WTC11 (cell line): ENCODE measurements at regions not wholly inside any gene's neighbourhood (a gene's known extent, or its start where the extent isn't known, plus 50 kb on each side); places are given as distances from the start of the nearest gene placed in this dataset.

Experiments
- ATAC-seq: fragments of 200-7000 bp; cut with Tn5 transposase; 2 replicates; pipeline ENCODE4 v1.10.0; 2021; ENCODE audit warnings: mild to moderate bottlenecking, moderate library complexity
- CTCF ChIA-PET: fragments of 300-600 bp; sonication (Branson Sonifier 250); formaldehyde crosslinking; loops from one replicate; lab custom pipeline; 2021; ENCODE audit warnings: antibody characterized with exemption; lab: Charles Lee
- POLR2A ChIA-PET: fragments of 350-600 bp; sonication (Branson Sonifier 250); formaldehyde crosslinking; loops from one replicate; lab custom pipeline; 2021; ENCODE audit warnings: antibody characterized with exemption; lab: Charles Lee
- DNase-seq: peaks from one replicate; pipeline ENCODE4 v3.0.0; 2021; ENCODE audit warnings: low spot score
- H3K27ac Mint-ChIP-seq: 2 replicates; pipeline ENCODE4 v1.8.0; 2021; ENCODE audit warnings: mixed read lengths
- H3K27me3 Mint-ChIP-seq: 2 replicates; pipeline ENCODE4 v1.8.0; 2021; ENCODE audit warnings: low read depth, mild to moderate bottlenecking, moderate library complexity, mixed read lengths
- H3K36me3 Mint-ChIP-seq: 2 replicates; pipeline ENCODE4 v1.8.0; 2021; ENCODE audit warnings: mixed read lengths
- H3K4me1 Mint-ChIP-seq: 2 replicates; pipeline ENCODE4 v1.8.0; 2022; ENCODE audit warnings: mixed read lengths
- H3K4me3 Mint-ChIP-seq: 2 replicates; pipeline ENCODE4 v1.8.0; 2021; ENCODE audit warnings: mild to moderate bottlenecking, moderate library complexity, mixed read lengths
- H3K9me3 Mint-ChIP-seq: 2 replicates; pipeline ENCODE4 v1.8.0; 2021; ENCODE audit warnings: mixed read lengths
- CDX4 ChIP-seq: fragments of 250-450 bp; sonication (Bioruptor Pico); IDR thresholded peaks from 2 replicates; pipeline ENCODE4 v1.9.0; 2021; ENCODE audit warnings: moderate library complexity, mild to moderate bottlenecking, inconsistent platforms, borderline replicate concordance
- EMX1 ChIP-seq: fragments of 250-450 bp; sonication (Bioruptor Pico); IDR thresholded peaks from 2 replicates; pipeline ENCODE4 v1.8.0; 2021; ENCODE audit warnings: mild to moderate bottlenecking
- ETV6 ChIP-seq: sonication (generic); formaldehyde crosslinking; IDR thresholded peaks from 2 replicates; pipeline ENCODE4 v1.8.1; 2022; ENCODE audit warnings: mild to moderate bottlenecking, missing genetic modification reagents
- IRF2 ChIP-seq: sonication (generic); formaldehyde crosslinking; IDR thresholded peaks from 2 replicates; pipeline ENCODE4 v1.8.0; 2022; ENCODE audit warnings: low read depth, missing genetic modification reagents, borderline replicate concordance
- NFE2L1 ChIP-seq: sonication (generic); formaldehyde crosslinking; IDR thresholded peaks from 2 replicates; pipeline ENCODE4 v1.8.1; 2023; ENCODE audit warnings: missing genetic modification reagents
- NFYB ChIP-seq: sonication (generic); formaldehyde crosslinking; conservative IDR thresholded peaks from 2 replicates; pipeline ENCODE4 v1.8.0; 2022; ENCODE audit warnings: low read depth, missing genetic modification reagents
- SOX15 ChIP-seq: fragments of 250-450 bp; sonication (Bioruptor Pico); IDR thresholded peaks from 2 replicates; pipeline ENCODE4 v1.9.0; 2021; ENCODE audit warnings: mild to moderate bottlenecking
- ZBTB43 ChIP-seq: sonication (generic); formaldehyde crosslinking; IDR thresholded peaks from 2 replicates; pipeline ENCODE4 v1.8.1; 2023; ENCODE audit warnings: mild to moderate bottlenecking, missing genetic modification reagents
- ZNF138 ChIP-seq: sonication (generic); formaldehyde crosslinking; conservative IDR thresholded peaks from 2 replicates; pipeline ENCODE4 v1.8.1; 2022; ENCODE audit warnings: mild to moderate bottlenecking, moderate library complexity, missing genetic modification reagents
- ZNF219 ChIP-seq: sonication (generic); formaldehyde crosslinking; IDR thresholded peaks from 2 replicates; pipeline ENCODE4 v1.8.0; 2023; ENCODE audit warnings: missing genetic modification reagents, mild to moderate bottlenecking, borderline replicate concordance
- TF ChIP-seq, protein P1 (sequence below): fragments of 250-450 bp; sonication (Bioruptor Pico); IDR thresholded peaks from 2 replicates; pipeline ENCODE4 v1.9.0; 2021; ENCODE audit warnings: mild to moderate bottlenecking, borderline replicate concordance
- TF ChIP-seq, protein P2 (sequence below): sonication (generic); formaldehyde crosslinking; IDR thresholded peaks from 2 replicates; pipeline ENCODE4 v1.8.1; 2022; ENCODE audit warnings: mild to moderate bottlenecking, moderate library complexity, missing genetic modification reagents
- TF ChIP-seq, protein P3 (sequence below): sonication (generic); formaldehyde crosslinking; IDR thresholded peaks from 2 replicates; pipeline ENCODE4 v1.8.1; 2023; ENCODE audit warnings: mild to moderate bottlenecking, moderate library complexity, missing genetic modification reagents
- TF ChIP-seq, protein P4 (sequence below): sonication (generic); formaldehyde crosslinking; IDR thresholded peaks from 2 replicates; pipeline ENCODE4 v1.8.1; 2023; ENCODE audit warnings: mild to moderate bottlenecking, missing genetic modification reagents

DNA sequence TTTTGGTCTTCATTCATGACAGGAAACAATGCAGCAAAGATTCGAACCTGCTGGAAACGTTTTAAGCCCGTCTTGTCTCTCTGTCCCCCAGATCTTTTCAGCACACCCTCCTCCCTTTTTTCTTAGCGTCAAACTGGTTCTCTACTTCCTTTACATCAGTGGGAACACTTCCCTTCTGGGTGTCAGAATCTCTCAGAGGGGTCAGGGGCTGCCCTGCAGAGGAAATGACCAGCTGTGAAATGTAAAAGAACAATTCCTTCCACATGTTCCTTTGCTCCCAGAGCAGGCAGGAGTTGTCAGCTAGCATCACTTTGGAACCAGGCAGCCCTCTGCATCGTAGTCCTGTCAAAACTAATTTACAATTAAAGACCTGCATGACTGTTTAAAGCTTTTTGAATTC is 619.0 kb downstream of the TFAP2A start:
- POLR2A ChIA-PET, result no interaction called here
- CTCF ChIA-PET, result no interaction called here
- Mint-ChIP-seq H3K4me3 (no peak overlapping the region), H3K27me3 (no peaks in the 10 kb centered on the region)
- DNase-seq (no peak), ATAC-seq (peak; percentile 73)
- TF ChIP-seq NFYB (CRISPR knock-in tag) (no peak), CDX4 (CRISPR knock-in tag) (no peak), ETV6 (CRISPR knock-in tag) (0 out of 2 replicates have a peak, but pooled peaks have one; percentile 13), NFE2L1 (CRISPR knock-in tag) (no peak), ZNF219 (CRISPR knock-in tag) (no peak)
- TF ChIP-seq, protein P1, sequence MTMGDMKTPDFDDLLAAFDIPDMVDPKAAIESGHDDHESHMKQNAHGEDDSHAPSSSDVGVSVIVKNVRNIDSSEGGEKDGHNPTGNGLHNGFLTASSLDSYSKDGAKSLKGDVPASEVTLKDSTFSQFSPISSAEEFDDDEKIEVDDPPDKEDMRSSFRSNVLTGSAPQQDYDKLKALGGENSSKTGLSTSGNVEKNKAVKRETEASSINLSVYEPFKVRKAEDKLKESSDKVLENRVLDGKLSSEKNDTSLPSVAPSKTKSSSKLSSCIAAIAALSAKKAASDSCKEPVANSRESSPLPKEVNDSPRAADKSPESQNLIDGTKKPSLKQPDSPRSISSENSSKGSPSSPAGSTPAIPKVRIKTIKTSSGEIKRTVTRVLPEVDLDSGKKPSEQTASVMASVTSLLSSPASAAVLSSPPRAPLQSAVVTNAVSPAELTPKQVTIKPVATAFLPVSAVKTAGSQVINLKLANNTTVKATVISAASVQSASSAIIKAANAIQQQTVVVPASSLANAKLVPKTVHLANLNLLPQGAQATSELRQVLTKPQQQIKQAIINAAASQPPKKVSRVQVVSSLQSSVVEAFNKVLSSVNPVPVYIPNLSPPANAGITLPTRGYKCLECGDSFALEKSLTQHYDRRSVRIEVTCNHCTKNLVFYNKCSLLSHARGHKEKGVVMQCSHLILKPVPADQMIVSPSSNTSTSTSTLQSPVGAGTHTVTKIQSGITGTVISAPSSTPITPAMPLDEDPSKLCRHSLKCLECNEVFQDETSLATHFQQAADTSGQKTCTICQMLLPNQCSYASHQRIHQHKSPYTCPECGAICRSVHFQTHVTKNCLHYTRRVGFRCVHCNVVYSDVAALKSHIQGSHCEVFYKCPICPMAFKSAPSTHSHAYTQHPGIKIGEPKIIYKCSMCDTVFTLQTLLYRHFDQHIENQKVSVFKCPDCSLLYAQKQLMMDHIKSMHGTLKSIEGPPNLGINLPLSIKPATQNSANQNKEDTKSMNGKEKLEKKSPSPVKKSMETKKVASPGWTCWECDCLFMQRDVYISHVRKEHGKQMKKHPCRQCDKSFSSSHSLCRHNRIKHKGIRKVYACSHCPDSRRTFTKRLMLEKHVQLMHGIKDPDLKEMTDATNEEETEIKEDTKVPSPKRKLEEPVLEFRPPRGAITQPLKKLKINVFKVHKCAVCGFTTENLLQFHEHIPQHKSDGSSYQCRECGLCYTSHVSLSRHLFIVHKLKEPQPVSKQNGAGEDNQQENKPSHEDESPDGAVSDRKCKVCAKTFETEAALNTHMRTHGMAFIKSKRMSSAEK (CRISPR knock-in tag), result no peak
- TF ChIP-seq, protein P2, sequence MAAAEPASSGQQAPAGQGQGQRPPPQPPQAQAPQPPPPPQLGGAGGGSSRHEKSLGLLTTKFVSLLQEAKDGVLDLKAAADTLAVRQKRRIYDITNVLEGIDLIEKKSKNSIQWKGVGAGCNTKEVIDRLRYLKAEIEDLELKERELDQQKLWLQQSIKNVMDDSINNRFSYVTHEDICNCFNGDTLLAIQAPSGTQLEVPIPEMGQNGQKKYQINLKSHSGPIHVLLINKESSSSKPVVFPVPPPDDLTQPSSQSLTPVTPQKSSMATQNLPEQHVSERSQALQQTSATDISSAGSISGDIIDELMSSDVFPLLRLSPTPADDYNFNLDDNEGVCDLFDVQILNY (CRISPR knock-in tag), result no peak
- TF ChIP-seq, all 79 proteins: peak for 1
- peak overlapping the region; percentile 79; the same call in 1 of the 2 replicates for H3K27ac Mint-ChIP-seq
- H3K36me3 Mint-ChIP-seq, result no peaks in the 10 kb centered on the region
- H3K9me3 Mint-ChIP-seq, result no peaks in the 10 kb centered on the region
- H3K4me1 Mint-ChIP-seq, result peaks cover 29% of the 10 kb centered on the region

- peak; percentile 19 for DNase-seq
- H3K27me3 Mint-ChIP-seq, result no peaks in the 10 kb centered on the region
- H3K4me3 Mint-ChIP-seq, result no peak overlapping the region
- H3K4me1 Mint-ChIP-seq, result peaks cover 22% of the 10 kb centered on the region
- no peaks in the 10 kb centered on the region for H3K9me3 Mint-ChIP-seq
- no peaks in the 10 kb centered on the region for H3K36me3 Mint-ChIP-seq
- TF ChIP-seq ZNF138 (CRISPR knock-in tag), result no peak
- TF ChIP-seq ZBTB43 (CRISPR knock-in tag), result no peak
- TF ChIP-seq, protein P3, sequence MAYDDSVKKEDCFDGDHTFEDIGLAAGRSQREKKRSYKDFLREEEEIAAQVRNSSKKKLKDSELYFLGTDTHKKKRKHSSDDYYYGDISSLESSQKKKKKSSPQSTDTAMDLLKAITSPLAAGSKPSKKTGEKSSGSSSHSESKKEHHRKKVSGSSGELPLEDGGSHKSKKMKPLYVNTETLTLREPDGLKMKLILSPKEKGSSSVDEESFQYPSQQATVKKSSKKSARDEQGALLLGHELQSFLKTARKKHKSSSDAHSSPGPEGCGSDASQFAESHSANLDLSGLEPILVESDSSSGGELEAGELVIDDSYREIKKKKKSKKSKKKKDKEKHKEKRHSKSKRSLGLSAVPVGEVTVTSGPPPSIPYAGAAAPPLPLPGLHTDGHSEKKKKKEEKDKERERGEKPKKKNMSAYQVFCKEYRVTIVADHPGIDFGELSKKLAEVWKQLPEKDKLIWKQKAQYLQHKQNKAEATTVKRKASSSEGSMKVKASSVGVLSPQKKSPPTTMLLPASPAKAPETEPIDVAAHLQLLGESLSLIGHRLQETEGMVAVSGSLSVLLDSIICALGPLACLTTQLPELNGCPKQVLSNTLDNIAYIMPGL (CRISPR knock-in tag), result no peak
- TF ChIP-seq EMX1 (CRISPR knock-in tag), result no peak
- TF ChIP-seq, protein P4, sequence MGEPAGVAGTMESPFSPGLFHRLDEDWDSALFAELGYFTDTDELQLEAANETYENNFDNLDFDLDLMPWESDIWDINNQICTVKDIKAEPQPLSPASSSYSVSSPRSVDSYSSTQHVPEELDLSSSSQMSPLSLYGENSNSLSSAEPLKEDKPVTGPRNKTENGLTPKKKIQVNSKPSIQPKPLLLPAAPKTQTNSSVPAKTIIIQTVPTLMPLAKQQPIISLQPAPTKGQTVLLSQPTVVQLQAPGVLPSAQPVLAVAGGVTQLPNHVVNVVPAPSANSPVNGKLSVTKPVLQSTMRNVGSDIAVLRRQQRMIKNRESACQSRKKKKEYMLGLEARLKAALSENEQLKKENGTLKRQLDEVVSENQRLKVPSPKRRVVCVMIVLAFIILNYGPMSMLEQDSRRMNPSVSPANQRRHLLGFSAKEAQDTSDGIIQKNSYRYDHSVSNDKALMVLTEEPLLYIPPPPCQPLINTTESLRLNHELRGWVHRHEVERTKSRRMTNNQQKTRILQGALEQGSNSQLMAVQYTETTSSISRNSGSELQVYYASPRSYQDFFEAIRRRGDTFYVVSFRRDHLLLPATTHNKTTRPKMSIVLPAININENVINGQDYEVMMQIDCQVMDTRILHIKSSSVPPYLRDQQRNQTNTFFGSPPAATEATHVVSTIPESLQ (CRISPR knock-in tag), result no peak
- no peak for TF ChIP-seq SOX15
- no peak for TF ChIP-seq IRF2 (CRISPR knock-in tag)
- ChIA-PET POLR2A (no interaction called here), CTCF (no interaction called here)
- ATAC-seq, result peak; percentile 69
- H3K27ac Mint-ChIP-seq, result no peak overlapping the region
These were observed 625.7 kb downstream of the TFAP2A start for GRCh38 chr6:9789201-9789600.
